ENCODE measurements at regions not wholly inside any gene's neighbourhood (a gene's known extent, or its start where the extent isn't known, plus 50 kb on each side); places are given as distances from the start of the nearest gene placed in this dataset.

DNA sequence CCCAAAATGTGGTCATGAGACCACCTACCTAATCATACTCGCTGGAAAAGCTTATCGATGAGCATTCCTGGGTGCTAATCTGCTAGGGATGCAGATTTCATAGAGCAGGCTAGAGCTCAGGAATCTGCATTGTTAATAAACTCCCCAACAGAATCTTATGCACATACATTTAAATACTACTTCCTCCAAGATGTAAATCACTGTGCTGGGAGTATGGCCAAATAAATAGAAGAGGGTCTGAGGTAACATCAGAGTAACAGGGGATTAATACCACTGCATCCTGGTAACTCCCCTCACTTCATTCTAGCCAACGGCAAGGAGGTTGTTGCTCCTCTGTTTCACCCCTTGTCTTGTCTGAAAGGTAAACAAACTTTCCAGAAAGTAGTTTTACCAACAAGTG, 118.3 kb upstream of the SEMA6D start:
- TF ChIP-seq, protein P1, sequence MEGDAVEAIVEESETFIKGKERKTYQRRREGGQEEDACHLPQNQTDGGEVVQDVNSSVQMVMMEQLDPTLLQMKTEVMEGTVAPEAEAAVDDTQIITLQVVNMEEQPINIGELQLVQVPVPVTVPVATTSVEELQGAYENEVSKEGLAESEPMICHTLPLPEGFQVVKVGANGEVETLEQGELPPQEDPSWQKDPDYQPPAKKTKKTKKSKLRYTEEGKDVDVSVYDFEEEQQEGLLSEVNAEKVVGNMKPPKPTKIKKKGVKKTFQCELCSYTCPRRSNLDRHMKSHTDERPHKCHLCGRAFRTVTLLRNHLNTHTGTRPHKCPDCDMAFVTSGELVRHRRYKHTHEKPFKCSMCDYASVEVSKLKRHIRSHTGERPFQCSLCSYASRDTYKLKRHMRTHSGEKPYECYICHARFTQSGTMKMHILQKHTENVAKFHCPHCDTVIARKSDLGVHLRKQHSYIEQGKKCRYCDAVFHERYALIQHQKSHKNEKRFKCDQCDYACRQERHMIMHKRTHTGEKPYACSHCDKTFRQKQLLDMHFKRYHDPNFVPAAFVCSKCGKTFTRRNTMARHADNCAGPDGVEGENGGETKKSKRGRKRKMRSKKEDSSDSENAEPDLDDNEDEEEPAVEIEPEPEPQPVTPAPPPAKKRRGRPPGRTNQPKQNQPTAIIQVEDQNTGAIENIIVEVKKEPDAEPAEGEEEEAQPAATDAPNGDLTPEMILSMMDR (IDR thresholded peaks at IDR 0.05; ENCODE audit: borderline replicate concordance, extremely low read depth, insufficient read depth), result no peak
- no peaks in the 10 kb centered on the region for H3K27me3 ChIP-seq (ENCODE audit: control insufficient read depth, insufficient read depth, low read length)
- intact Hi-C loops (cut with DNase I), result no loop called here
- DNase-seq (no peak), FAIRE-seq (no peak)
- H3K4me1 ChIP-seq (ENCODE audit: control insufficient read depth in 2 of 3, insufficient read depth in 2 of 3, low read depth in 1 of 3, low read length in 3 of 3), result no peaks in the 10 kb centered on the region
- no peak overlapping the region for H3K27ac ChIP-seq (ENCODE audit: low read depth in 2 of 2, low read length in 2 of 2)
- no peak overlapping the region for H3K9ac ChIP-seq (ENCODE audit: low read length in 3 of 3)
- no peaks in the 10 kb centered on the region for H3K9me3 ChIP-seq (ENCODE audit: control insufficient read depth in 2 of 3, insufficient read depth in 1 of 3, low read length in 3 of 3)
- H3K4me3 ChIP-seq (ENCODE audit: low read length in 3 of 3), result no peak overlapping the region
- H3K36me3 ChIP-seq (ENCODE audit: control insufficient read depth in 2 of 3, insufficient read depth in 3 of 3, low read length in 3 of 3), result no peaks in the 10 kb centered on the region

DNA sequence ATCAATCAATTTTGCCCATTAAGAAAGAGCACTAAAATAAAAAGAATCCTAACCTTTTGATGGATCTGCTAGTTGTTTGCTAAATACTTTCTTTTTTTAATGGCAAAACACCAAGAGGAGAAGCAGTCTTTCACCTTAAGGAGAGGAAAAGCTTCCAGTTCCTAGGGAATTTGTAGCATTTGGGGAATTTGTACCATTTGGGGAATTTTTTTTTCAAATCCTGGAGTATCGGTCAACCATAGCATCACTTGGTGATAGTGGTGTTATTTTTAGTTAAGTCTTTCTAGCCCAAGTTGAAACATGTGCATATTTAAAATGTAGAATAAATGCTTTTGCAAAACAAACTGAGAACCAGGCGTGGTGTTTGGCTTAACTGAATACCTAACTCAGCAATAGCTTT, 117.5 kb upstream of the SEMA6D start:
- H3K36me3 ChIP-seq (ENCODE audit: control insufficient read depth in 2 of 3, insufficient read depth in 3 of 3, low read length in 3 of 3), result no peaks in the 10 kb centered on the region
- H3K4me3 ChIP-seq (ENCODE audit: low read length in 3 of 3), result no peak overlapping the region
- no peaks in the 10 kb centered on the region for H3K4me1 ChIP-seq (ENCODE audit: control insufficient read depth in 2 of 3, insufficient read depth in 2 of 3, low read depth in 1 of 3, low read length in 3 of 3)
- no peaks in the 10 kb centered on the region for H3K9me3 ChIP-seq (ENCODE audit: control insufficient read depth in 2 of 3, insufficient read depth in 1 of 3, low read length in 3 of 3)
- FAIRE-seq (no peak), DNase-seq (no peak)
- H3K27me3 ChIP-seq (ENCODE audit: control insufficient read depth, insufficient read depth, low read length), result no peaks in the 10 kb centered on the region
- intact Hi-C loops (cut with DNase I), result no loop called here
- H3K27ac ChIP-seq (ENCODE audit: low read depth in 2 of 2, low read length in 2 of 2), result no peak overlapping the region
- TF ChIP-seq, protein P1 (IDR thresholded peaks at IDR 0.05; ENCODE audit: borderline replicate concordance, extremely low read depth, insufficient read depth), result no peak
- H3K9ac ChIP-seq (ENCODE audit: low read length in 3 of 3), result no peak overlapping the region

DNA sequence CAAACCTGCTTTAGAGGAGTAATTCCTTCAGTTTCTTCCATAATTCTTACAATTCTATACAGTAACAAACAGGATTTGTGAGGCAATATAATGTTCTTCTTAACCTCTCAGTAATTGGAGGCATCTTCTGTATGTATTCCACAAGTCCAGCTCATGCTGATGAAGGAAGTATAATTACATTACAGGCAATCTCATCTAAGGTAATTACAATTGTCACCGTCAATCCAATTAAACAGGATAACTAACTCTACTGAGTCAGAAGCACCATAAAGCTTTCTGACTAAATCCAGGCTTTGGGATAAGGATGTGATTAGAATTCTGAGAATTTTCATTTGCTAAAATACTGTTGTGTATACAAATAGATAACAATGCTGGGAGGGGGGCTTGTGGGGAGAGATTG, 115.2 kb upstream of the SEMA6D start:
- no peaks in the 10 kb centered on the region for H3K27me3 ChIP-seq (ENCODE audit: control insufficient read depth, insufficient read depth, low read length)
- H3K9ac ChIP-seq (ENCODE audit: low read length in 3 of 3), result no peak overlapping the region
- TF ChIP-seq, protein P1 (IDR thresholded peaks at IDR 0.05; ENCODE audit: borderline replicate concordance, extremely low read depth, insufficient read depth), result no peak
- intact Hi-C loops (cut with DNase I), result no loop called here
- DNase-seq (no peak), FAIRE-seq (no peak)
- H3K9me3 ChIP-seq (ENCODE audit: control insufficient read depth in 2 of 3, insufficient read depth in 1 of 3, low read length in 3 of 3), result no peaks in the 10 kb centered on the region
- H3K4me1 ChIP-seq (ENCODE audit: control insufficient read depth in 2 of 3, insufficient read depth in 2 of 3, low read depth in 1 of 3, low read length in 3 of 3), result no peaks in the 10 kb centered on the region
- H3K36me3 ChIP-seq (ENCODE audit: control insufficient read depth in 2 of 3, insufficient read depth in 3 of 3, low read length in 3 of 3), result no peaks in the 10 kb centered on the region
- no peak overlapping the region for H3K27ac ChIP-seq (ENCODE audit: low read depth in 2 of 2, low read length in 2 of 2)
- no peak overlapping the region for H3K4me3 ChIP-seq (ENCODE audit: low read length in 3 of 3)

DNA sequence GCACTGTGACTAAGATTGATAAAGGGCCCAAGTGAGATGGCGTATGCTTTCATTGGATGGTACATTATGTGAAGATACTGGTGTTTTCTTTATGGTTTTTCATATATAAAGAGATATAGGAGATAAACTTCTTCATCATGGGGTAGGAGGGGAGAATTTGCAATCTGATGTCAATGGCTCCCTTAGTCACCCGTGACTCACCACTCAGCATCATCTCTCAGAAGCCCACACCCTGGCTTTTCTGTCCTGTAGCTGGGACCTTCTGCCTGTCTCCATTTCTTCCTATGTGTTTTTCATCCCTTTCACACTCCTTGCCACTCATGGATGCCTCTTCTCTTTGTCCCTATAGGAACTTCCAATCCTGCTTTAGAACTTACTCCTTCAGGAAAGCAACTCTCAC, 114.3 kb upstream of the SEMA6D start:
- H3K27me3 ChIP-seq (ENCODE audit: control insufficient read depth, insufficient read depth, low read length), result no peaks in the 10 kb centered on the region
- H3K9me3 ChIP-seq (ENCODE audit: control insufficient read depth in 2 of 3, insufficient read depth in 1 of 3, low read length in 3 of 3), result no peaks in the 10 kb centered on the region
- H3K9ac ChIP-seq (ENCODE audit: low read length in 3 of 3), result no peak overlapping the region
- TF ChIP-seq, protein P1 (IDR thresholded peaks at IDR 0.05; ENCODE audit: borderline replicate concordance, extremely low read depth, insufficient read depth), result no peak
- no peak overlapping the region for H3K27ac ChIP-seq (ENCODE audit: low read depth in 2 of 2, low read length in 2 of 2)
- intact Hi-C loops (cut with DNase I), result no loop called here
- no peaks in the 10 kb centered on the region for H3K36me3 ChIP-seq (ENCODE audit: control insufficient read depth in 2 of 3, insufficient read depth in 3 of 3, low read length in 3 of 3)
- FAIRE-seq, result no peak
- DNase-seq, result no peak
- H3K4me1 ChIP-seq (ENCODE audit: control insufficient read depth in 2 of 3, insufficient read depth in 2 of 3, low read depth in 1 of 3, low read length in 3 of 3), result no peaks in the 10 kb centered on the region
- no peak overlapping the region for H3K4me3 ChIP-seq (ENCODE audit: low read length in 3 of 3)
